MM.1S (cell line): ENCODE measurements at regions not wholly inside any gene's neighbourhood (a gene's known extent, or its start where the extent isn't known, plus 50 kb on each side); places are given as distances from the start of the nearest gene placed in this dataset.

Experiments
- DNase-seq: peaks from one replicate; pipeline ENCODE4 v3.0.0-alpha.2; 2015
- H2AFZ ChIP-seq: fragments of 300-600 bp; sonication (generic); 2 replicates; pipeline ENCODE4 v1.6.0; 2016; ENCODE audit warnings: antibody characterized with exemption, low read length
- H3F3A ChIP-seq: fragments of 300-600 bp; sonication (generic); 2 replicates; pipeline ENCODE4 v1.6.1; 2016; ENCODE audit warnings: mild to moderate bottlenecking, antibody characterized with exemption, low read length, moderate library complexity, mixed read lengths; ENCODE audit not compliant: insufficient read depth
- H3K27ac ChIP-seq: fragments of 300-600 bp; sonication (generic); 2 replicates; pipeline ENCODE4 v1.5.1; 2016; ENCODE audit warnings: mild to moderate bottlenecking, low read length
- H3K27me3 ChIP-seq: fragments of 300-600 bp; sonication (generic); replicated peaks from 2 replicates; pipeline ENCODE4 v1.6.0; 2016; ENCODE audit warnings: low read length; ENCODE audit not compliant: insufficient read depth
- H3K36me3 ChIP-seq: fragments of 300-600 bp; sonication (generic); replicated peaks from 2 replicates; pipeline ENCODE4 v1.6.1; 2016; ENCODE audit warnings: mild to moderate bottlenecking, low read length, mixed read lengths; ENCODE audit not compliant: insufficient read depth
- H3K4me1 ChIP-seq: fragments of 300-600 bp; sonication (generic); 2 replicates; pipeline ENCODE4 v1.6.1; 2016; ENCODE audit warnings: low read length, mixed read lengths
- H3K4me2 ChIP-seq: fragments of 300-600 bp; sonication (generic); 2 replicates; pipeline ENCODE4 v1.6.0; 2016; ENCODE audit warnings: low read depth, low read length
- H3K4me3 ChIP-seq: fragments of 300-600 bp; sonication (generic); 2 replicates; pipeline ENCODE4 v1.5.1; 2016; ENCODE audit warnings: low read length, mixed read lengths
- H3K79me2 ChIP-seq: fragments of 300-600 bp; sonication (generic); 2 replicates; pipeline ENCODE4 v1.6.1; 2016; ENCODE audit warnings: mixed run types, low read length, mixed read lengths
- H3K9ac ChIP-seq: fragments of 300-600 bp; sonication (generic); 2 replicates; pipeline ENCODE4 v1.6.1; 2016; ENCODE audit warnings: low read length, mixed read lengths
- H3K9me2 ChIP-seq: fragments of 300-600 bp; sonication (generic); replicated peaks from 2 replicates; pipeline ENCODE4 v1.6.1; 2016; ENCODE audit warnings: mild to moderate bottlenecking, low read length, mixed read lengths; ENCODE audit not compliant: insufficient read depth
- H3K9me3 ChIP-seq: fragments of 300-600 bp; sonication (generic); replicated peaks from 2 replicates; pipeline ENCODE4 v1.6.1; 2016; ENCODE audit warnings: mild to moderate bottlenecking, low read length, mixed read lengths; ENCODE audit not compliant: insufficient read depth
- H4K20me1 ChIP-seq: fragments of 300-600 bp; sonication (generic); 2 replicates; pipeline ENCODE4 v1.6.1; 2016; ENCODE audit warnings: mild to moderate bottlenecking, low read length, moderate library complexity, mixed read lengths; ENCODE audit not compliant: insufficient read depth
- CTCF ChIP-seq: fragments of 300-600 bp; sonication (generic); IDR thresholded peaks from 2 replicates; pipeline ENCODE4 v1.5.1; 2016; ENCODE audit warnings: antibody characterized with exemption, low read length, mixed read lengths
- EZH2 ChIP-seq: fragments of 300-600 bp; sonication (generic); optimal IDR thresholded peaks from 2 replicates; pipeline ENCODE3; 2017; ENCODE audit warnings: low read depth, mild to moderate bottlenecking, antibody characterized with exemption, low read length, mixed read lengths
- EZH2phosphoT487 ChIP-seq: fragments of 300-600 bp; sonication (generic); IDR thresholded peaks from 2 replicates; pipeline ENCODE4 v1.6.1; 2018; ENCODE audit warnings: antibody characterized with exemption, low read length

- no peak for TF ChIP-seq EZH2phosphoT487
- TF ChIP-seq CTCF = no peak
- TF ChIP-seq EZH2 = no peak
- H3F3A ChIP-seq = no peaks in the 10 kb centered on the region
- H3K27ac ChIP-seq = no peak overlapping the region
- H3K79me2 ChIP-seq = no peaks in the 10 kb centered on the region
- no peak overlapping the region for H3K4me2 ChIP-seq
- H3K9me2 ChIP-seq = no peaks in the 10 kb centered on the region
- H4K20me1 ChIP-seq = no peaks in the 10 kb centered on the region
- no peaks in the 10 kb centered on the region for H3K9me3 ChIP-seq
- no peak overlapping the region for H3K4me3 ChIP-seq
- H3K36me3 ChIP-seq = no peaks in the 10 kb centered on the region
- no peak overlapping the region for H2AFZ ChIP-seq
- H3K27me3 ChIP-seq = no peaks in the 10 kb centered on the region
- no peak overlapping the region for H3K9ac ChIP-seq
- no peak for DNase-seq
- H3K4me1 ChIP-seq = no peaks in the 10 kb centered on the region
Measured at GRCh38 chr12:127268706-127269425, 998.1 kb upstream of the TMEM132C start.

- no peaks in the 10 kb centered on the region for H3K9me3 ChIP-seq
- H2AFZ ChIP-seq = no peak overlapping the region
- no peaks in the 10 kb centered on the region for H3K27me3 ChIP-seq
- no peak overlapping the region for H3K27ac ChIP-seq
- TF ChIP-seq EZH2 = no peak
- TF ChIP-seq CTCF = no peak
- TF ChIP-seq EZH2phosphoT487 = no peak
- no peaks in the 10 kb centered on the region for H3K9me2 ChIP-seq
- no peaks in the 10 kb centered on the region for H3K79me2 ChIP-seq
- no peak for DNase-seq
- H3K4me3 ChIP-seq = no peak overlapping the region
- no peaks in the 10 kb centered on the region for H3K4me1 ChIP-seq
- H3F3A ChIP-seq = no peaks in the 10 kb centered on the region
- no peak overlapping the region for H3K9ac ChIP-seq
- no peak overlapping the region for H3K4me2 ChIP-seq
- no peaks in the 10 kb centered on the region for H3K36me3 ChIP-seq
- no peaks in the 10 kb centered on the region for H4K20me1 ChIP-seq
Measured at GRCh38 chr12:127270193-127270592, 996.8 kb upstream of the TMEM132C start.

- no peak overlapping the region for H3K4me2 ChIP-seq
- no peaks in the 10 kb centered on the region for H3K79me2 ChIP-seq
- no peaks in the 10 kb centered on the region for H3K27me3 ChIP-seq
- no peaks in the 10 kb centered on the region for H3K9me2 ChIP-seq
- H3K4me1 ChIP-seq = no peaks in the 10 kb centered on the region
- no peak overlapping the region for H3K27ac ChIP-seq
- H3K36me3 ChIP-seq = no peaks in the 10 kb centered on the region
- no peaks in the 10 kb centered on the region for H4K20me1 ChIP-seq
- no peak overlapping the region for H3K4me3 ChIP-seq
- no peaks in the 10 kb centered on the region for H3F3A ChIP-seq
- TF ChIP-seq EZH2 = no peak
- TF ChIP-seq EZH2phosphoT487 = no peak
- no peak for TF ChIP-seq CTCF
- no peaks in the 10 kb centered on the region for H3K9me3 ChIP-seq
- no peak overlapping the region for H3K9ac ChIP-seq
- no peak overlapping the region for H2AFZ ChIP-seq
- DNase-seq = no peak
Measured at GRCh38 chr12:127271776-127272175, 995.2 kb upstream of the TMEM132C start.
